Breast epithelium (tissue), 4 donors: ENCODE measurements at regions not wholly inside any gene's neighbourhood (a gene's known extent, or its start where the extent isn't known, plus 50 kb on each side); places are given as distances from the start of the nearest gene placed in this dataset.
"Not testable (repeated sequence)": the region's sequence is repeated elsewhere in the genome, so short reads cannot be mapped to it uniquely, and the experiment has no call there.

Experiments
- DNase-seq, 2 donors: peaks; one replicate each; pipeline ENCODE4 v3.0.0-alpha.2; 2019; ENCODE audit warnings: low spot score in 2 of 2
- H3K27ac ChIP-seq, 2 donors: fragments of 200-600 bp; sonication (generic) in 1 of 2; one replicate each; pipeline ENCODE4 v1.5.1; 2016 to 2019; ENCODE audit warnings: mild to moderate bottlenecking in 1 of 2
- H3K27me3 ChIP-seq, 2 donors: fragments of 200-600 bp; sonication (generic) in 1 of 2; one replicate each; pipeline versions ENCODE4 v1.5.1 to v1.6.0; 2017 to 2019; ENCODE audit warnings: control low read depth in 1 of 2, mild to moderate bottlenecking in 1 of 2
- H3K36me3 ChIP-seq: fragments of 200-600 bp; one replicate; pipeline ENCODE4 v1.5.1; 2019
- H3K4me1 ChIP-seq, 2 donors: fragments of 200-600 bp; sonication (generic); one replicate each; pipeline ENCODE4 v1.5.1; 2016 to 2019; ENCODE audit warnings: control low read depth in 1 of 2
- H3K4me3 ChIP-seq, 3 donors: fragments of 200-600 bp; sonication (generic); 1 replicate in 2 of 3; 2 replicates in 1 of 3; pipeline ENCODE4 v1.5.1; 2016 to 2019; ENCODE audit warnings: mild to moderate bottlenecking in 3 of 3, moderate library complexity in 2 of 3
- H3K9me3 ChIP-seq, 2 donors: fragments of 200-600 bp; sonication (generic) in 1 of 2; one replicate each; pipeline ENCODE4 v1.5.1; 2016 to 2019; ENCODE audit warnings: control low read depth in 1 of 2
- CTCF ChIP-seq, 3 donors: fragments of 450-650 bp; IDR thresholded peaks; one replicate each; pipeline ENCODE4 v1.5.1; 2016 to 2017; ENCODE audit warnings: antibody characterized with exemption in 3 of 3, mild to moderate bottlenecking in 3 of 3, moderate library complexity in 3 of 3
- POLR2A ChIP-seq: fragments of 450-650 bp; IDR thresholded peaks from one replicate; pipeline ENCODE4 v1.6.1; 2016; ENCODE audit warnings: antibody characterized with exemption, mild to moderate bottlenecking, moderate library complexity
- POLR2AphosphoS5 ChIP-seq, 3 donors: sonication (generic); formaldehyde crosslinking; IDR thresholded peaks; one replicate each; pipeline ENCODE4 v1.6.1; 2017; ENCODE audit warnings: antibody characterized with exemption in 3 of 3
- intact Hi-C: fragments of 100-400 bp; cut with DNase I; formaldehyde crosslinking; loops from one replicate; pipeline ENCODE4 v1.15.1; 2023; ENCODE audit warnings: low total_unique reads

GRCh38 chr10:125243532-125244253 is 83.3 kb upstream of the CTBP2 start:
- Histone ChIP-seq H3K27me3 (no peaks in the 10 kb centered on the region), H3K4me3 (no peak overlapping the region), H3K4me1 (no peaks in the 10 kb centered on the region), H3K27ac (no peak overlapping the region), H3K9me3 (no peaks in the 10 kb centered on the region), H3K36me3 (no peaks in the 10 kb centered on the region)
- TF ChIP-seq CTCF (IDR thresholded peaks at IDR 0.05) (no peak), POLR2A (no peak), POLR2AphosphoS5 (IDR thresholded peaks at IDR 0.05) (no peak)
- DNase-seq = no peak
- intact Hi-C loops = no loop called here

GRCh38 chr10:125238682-125239081 is 78.3 kb upstream of the CTBP2 start:
- H3K27ac ChIP-seq = no peak overlapping the region
- TF ChIP-seq CTCF (IDR thresholded peaks at IDR 0.05) (no peak), POLR2A (no peak), POLR2AphosphoS5 (IDR thresholded peaks at IDR 0.05) (no peak)
- no peaks in the 10 kb centered on the region for H3K27me3 ChIP-seq
- H3K4me1 ChIP-seq = no peaks in the 10 kb centered on the region
- H3K36me3 ChIP-seq = no peaks in the 10 kb centered on the region
- no peak overlapping the region for H3K4me3 ChIP-seq
- intact Hi-C loops = no loop called here
- no peak for DNase-seq
- H3K9me3 ChIP-seq = no peaks in the 10 kb centered on the region

GRCh38 chr10:125236091-125236490 is 75.7 kb upstream of the CTBP2 start:
- H3K4me1 ChIP-seq = no peaks in the 10 kb centered on the region
- no peak for TF ChIP-seq POLR2AphosphoS5 (IDR thresholded peaks at IDR 0.05)
- no peak for TF ChIP-seq CTCF (IDR thresholded peaks at IDR 0.05)
- no peak for TF ChIP-seq POLR2A
- H3K9me3 ChIP-seq = no peaks in the 10 kb centered on the region
- H3K36me3 ChIP-seq = no peaks in the 10 kb centered on the region
- H3K4me3 ChIP-seq = no peak overlapping the region
- no peaks in the 10 kb centered on the region for H3K27me3 ChIP-seq
- DNase-seq = no peak
- intact Hi-C loops = no loop called here
- no peak overlapping the region for H3K27ac ChIP-seq

GRCh38 chr10:125235093-125236069 is 75.0 kb upstream of the CTBP2 start:
- intact Hi-C loops = no loop called here
- TF ChIP-seq CTCF (IDR thresholded peaks at IDR 0.05) = no peak
- TF ChIP-seq POLR2AphosphoS5 (IDR thresholded peaks at IDR 0.05) = no peak
- TF ChIP-seq POLR2A = no peak
- Histone ChIP-seq H3K27me3 (no peaks in the 10 kb centered on the region), H3K4me3 (no peak overlapping the region), H3K9me3 (no peaks in the 10 kb centered on the region), H3K27ac (no peak overlapping the region), H3K36me3 (no peaks in the 10 kb centered on the region), H3K4me1 (no peaks in the 10 kb centered on the region)
- DNase-seq = no peak

GRCh38 chr10:125234576-125234975 is 74.2 kb upstream of the CTBP2 start:
- H3K36me3 ChIP-seq, H3K9me3 ChIP-seq, DNase-seq, H3K4me1 ChIP-seq, H3K4me3 ChIP-seq, H3K27me3 ChIP-seq, H3K27ac ChIP-seq, intact Hi-C loops: not testable (repeated sequence)
